ENCODE measurements at regions not wholly inside any gene's neighbourhood (a gene's known extent, or its start where the extent isn't known, plus 50 kb on each side); places are given as distances from the start of the nearest gene placed in this dataset.

DNA sequence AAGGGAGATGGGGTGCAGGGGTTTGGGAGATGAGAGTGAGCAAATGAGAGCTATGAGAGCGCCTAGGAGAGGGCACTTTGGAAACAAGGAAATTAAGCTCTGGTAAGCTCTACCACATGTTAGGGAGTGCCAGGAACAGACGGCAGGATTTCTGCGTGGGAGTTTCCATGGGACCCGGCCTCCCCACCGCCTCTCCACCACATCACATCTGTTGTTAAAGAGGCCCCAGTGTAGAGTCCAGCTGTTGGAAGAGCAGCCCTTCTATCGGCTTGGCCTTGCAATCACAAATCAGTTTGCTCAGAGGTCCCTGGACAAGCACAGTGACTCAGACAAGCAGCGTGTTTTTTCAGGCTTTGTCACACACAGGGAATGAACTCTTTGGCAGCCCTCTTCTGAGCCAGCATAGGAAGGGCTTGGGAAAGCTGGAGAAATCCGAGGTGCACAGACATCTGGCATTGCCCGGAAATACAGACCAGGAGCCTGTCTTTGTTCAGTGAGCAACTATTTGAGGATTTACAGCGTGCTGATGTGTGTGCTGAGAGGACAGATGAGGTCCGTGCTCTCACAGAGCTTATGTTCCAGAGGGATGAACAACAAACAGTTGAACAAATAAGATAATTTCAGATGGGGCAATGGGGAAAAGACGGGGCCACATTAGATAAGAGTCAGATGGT lies 370.6 kb upstream of the PROK2 start:
- Histone ChIP-seq H3K4me3 (ENCODE audit: insufficient read depth, low read depth, low read length) (no peak overlapping the region), H3K4me1 (ENCODE audit: control insufficient read depth, insufficient read depth, low read length) (peaks cover 10% of the 10 kb centered on the region), H3K27ac (ENCODE audit: insufficient read depth, low read depth, low read length, poor library complexity, severe bottlenecking) (no peak overlapping the region), H3K9me3 (ENCODE audit: control insufficient read depth, low read length) (no peaks in the 10 kb centered on the region), H3K36me3 (ENCODE audit: control insufficient read depth, insufficient read depth, low read length) (no peaks in the 10 kb centered on the region), H3K27me3 (ENCODE audit: control insufficient read depth, insufficient read depth, low read length, poor library complexity, severe bottlenecking) (no peaks in the 10 kb centered on the region)
- 89 to 92% methylated on average over 12 of the region's 12 CpGs for WGBS, 2 experiments

DNA sequence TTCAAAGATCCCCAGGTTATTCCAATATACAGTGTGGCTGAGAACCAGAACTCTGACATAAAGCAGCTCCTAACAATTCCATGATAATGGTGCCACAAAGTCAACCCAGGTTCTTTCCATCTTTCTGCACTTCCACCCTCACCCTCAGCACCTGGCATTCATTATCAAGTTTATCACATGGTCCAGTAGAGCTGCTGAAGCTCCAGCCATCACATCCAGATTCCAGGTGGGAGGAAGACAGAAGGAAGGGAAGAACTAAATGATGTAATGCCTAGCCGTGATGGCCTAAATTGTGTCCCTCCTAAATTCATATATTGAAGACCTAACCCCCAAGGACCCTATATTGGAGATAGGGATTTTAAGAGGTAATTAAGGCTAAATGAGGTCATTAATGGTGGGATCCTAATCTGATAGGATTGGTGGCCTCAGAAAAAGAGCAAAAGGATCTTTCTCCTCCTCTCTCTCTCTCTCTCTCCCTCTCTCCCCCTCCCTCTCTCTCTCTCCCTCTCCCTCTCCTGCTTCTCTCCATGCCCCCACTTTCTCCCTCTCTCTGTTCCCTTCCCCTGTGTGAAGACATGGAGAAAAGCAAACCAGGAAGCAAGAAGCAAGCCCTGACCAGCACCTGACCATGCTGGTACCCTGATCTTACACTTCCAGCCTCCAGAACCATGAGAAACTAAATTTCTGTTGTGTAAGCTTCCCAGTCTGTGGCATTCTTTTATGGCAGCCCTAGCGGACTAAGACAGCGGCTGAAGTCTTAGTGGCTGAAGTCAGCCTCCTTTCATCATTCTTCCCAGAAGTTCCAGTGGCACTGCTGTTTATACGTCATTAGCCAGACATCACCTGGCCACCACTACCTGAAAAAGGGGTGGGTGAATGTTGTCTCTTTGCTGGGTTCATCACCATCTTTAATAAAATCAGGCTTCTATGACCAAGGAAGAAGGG lies 369.7 kb upstream of the PROK2 start:
- WGBS, 2 experiments = 94 to 98% methylated on average over 4 of the region's 4 CpGs
- H3K4me3 ChIP-seq (ENCODE audit: insufficient read depth, low read depth, low read length) = no peak overlapping the region
- no peaks in the 10 kb centered on the region for H3K36me3 ChIP-seq (ENCODE audit: control insufficient read depth, insufficient read depth, low read length)
- H3K27me3 ChIP-seq (ENCODE audit: control insufficient read depth, insufficient read depth, low read length, poor library complexity, severe bottlenecking) = no peaks in the 10 kb centered on the region
- peaks cover 10% of the 10 kb centered on the region for H3K4me1 ChIP-seq (ENCODE audit: control insufficient read depth, insufficient read depth, low read length)
- H3K27ac ChIP-seq (ENCODE audit: insufficient read depth, low read depth, low read length, poor library complexity, severe bottlenecking) = no peak overlapping the region
- H3K9me3 ChIP-seq (ENCODE audit: control insufficient read depth, low read length) = no peaks in the 10 kb centered on the region

DNA sequence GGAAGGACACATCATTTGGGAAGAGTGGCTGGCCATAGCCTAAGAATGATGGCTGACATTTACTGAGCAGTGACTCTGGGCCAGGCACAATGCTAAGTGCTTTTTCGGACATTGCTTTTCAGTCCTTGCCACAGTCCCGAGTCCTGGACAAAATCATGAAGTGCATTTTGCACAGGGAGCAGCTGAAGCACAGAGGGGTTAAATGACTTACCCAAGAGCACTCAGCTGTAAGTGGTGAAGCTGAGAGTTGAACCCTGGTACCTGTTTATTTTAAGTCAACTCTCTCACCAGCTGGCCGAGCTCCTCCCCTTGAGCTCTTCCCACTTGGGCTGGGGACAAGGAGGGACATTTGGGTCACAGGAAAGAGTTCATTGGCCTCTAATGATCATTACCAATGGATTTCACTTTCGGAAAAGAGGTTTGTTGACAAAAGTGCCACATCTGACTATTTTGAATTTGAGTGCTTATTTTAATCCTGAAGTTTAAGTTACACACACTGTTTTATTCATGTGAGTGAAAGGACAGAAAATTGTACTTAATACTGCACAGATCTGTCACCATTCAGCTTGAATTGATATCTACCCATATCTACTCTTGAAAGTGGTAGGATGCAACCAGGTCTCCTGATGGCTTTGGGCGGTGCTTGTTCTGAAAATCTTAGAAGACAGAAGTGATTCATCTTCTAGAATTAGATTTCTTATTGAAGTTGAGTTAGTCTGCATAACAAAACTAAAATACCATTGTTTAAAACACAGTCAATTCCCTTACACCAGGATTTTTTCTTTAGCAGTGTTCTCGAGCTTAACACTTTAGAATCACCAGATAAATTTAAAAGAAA lies 368.7 kb upstream of the PROK2 start:
- H3K36me3 ChIP-seq (ENCODE audit: control insufficient read depth, insufficient read depth, low read length) = no peaks in the 10 kb centered on the region
- no peaks in the 10 kb centered on the region for H3K9me3 ChIP-seq (ENCODE audit: control insufficient read depth, low read length)
- WGBS, 2 experiments = 90 to 92% methylated on average over 5 to 6 of the region's 6 CpGs
- H3K4me3 ChIP-seq (ENCODE audit: insufficient read depth, low read depth, low read length) = no peak overlapping the region
- H3K27me3 ChIP-seq (ENCODE audit: control insufficient read depth, insufficient read depth, low read length, poor library complexity, severe bottlenecking) = no peaks in the 10 kb centered on the region
- no peak overlapping the region for H3K27ac ChIP-seq (ENCODE audit: insufficient read depth, low read depth, low read length, poor library complexity, severe bottlenecking)
- H3K4me1 ChIP-seq (ENCODE audit: control insufficient read depth, insufficient read depth, low read length) = peaks cover 3% of the 10 kb centered on the region

DNA sequence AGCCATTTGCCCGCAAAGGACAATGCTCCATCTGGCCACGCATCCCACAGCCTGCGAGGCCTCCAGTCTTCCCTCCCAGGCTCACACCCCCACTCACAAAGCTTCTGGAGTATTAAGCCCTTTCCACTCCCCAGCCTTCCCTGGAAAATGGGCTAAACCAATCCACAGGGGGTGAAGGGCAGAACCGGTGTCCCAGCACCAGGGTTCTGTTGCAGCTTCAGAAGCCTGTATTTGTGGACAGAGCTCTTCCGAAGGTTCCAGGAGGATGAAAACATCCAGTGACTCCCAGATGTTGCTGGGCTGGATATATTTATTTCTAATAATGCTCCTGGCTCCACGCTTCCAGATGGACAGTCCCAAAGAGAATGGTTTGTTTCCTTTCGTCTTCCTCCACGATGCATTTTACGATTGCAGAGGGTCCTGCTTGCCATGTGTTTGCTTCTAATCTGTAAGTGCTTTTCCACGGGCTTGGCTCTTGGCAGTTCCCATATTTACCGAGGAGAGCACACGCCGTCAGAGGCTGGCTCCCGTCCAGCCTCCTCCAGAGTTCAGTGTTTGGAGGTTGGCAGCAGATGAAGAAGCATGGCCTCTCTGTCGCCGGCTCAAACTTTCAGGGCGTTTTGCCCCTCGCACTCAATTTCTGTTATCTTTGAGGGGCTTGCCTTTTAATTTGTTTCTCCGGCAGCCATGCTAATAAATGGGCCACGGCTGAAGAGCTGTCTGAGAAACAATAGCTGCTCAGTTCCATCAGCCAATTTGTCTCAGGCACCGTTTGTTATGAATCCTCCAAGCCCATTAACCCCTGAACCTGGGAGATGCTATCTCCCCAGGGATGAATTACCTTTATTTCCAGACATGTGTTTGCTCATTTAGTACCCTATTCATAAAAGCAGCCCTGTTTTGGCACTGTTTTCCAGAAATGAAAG lies 367.9 kb upstream of the PROK2 start:
- no peaks in the 10 kb centered on the region for H3K4me1 ChIP-seq (ENCODE audit: control insufficient read depth, insufficient read depth, low read length)
- H3K27me3 ChIP-seq (ENCODE audit: control insufficient read depth, insufficient read depth, low read length, poor library complexity, severe bottlenecking) = no peaks in the 10 kb centered on the region
- 92 to 93% methylated on average over 21 of the region's 21 CpGs for WGBS, 2 experiments
- H3K9me3 ChIP-seq (ENCODE audit: control insufficient read depth, low read length) = no peaks in the 10 kb centered on the region
- H3K27ac ChIP-seq (ENCODE audit: insufficient read depth, low read depth, low read length, poor library complexity, severe bottlenecking) = no peak overlapping the region
- H3K4me3 ChIP-seq (ENCODE audit: insufficient read depth, low read depth, low read length) = no peak overlapping the region
- H3K36me3 ChIP-seq (ENCODE audit: control insufficient read depth, insufficient read depth, low read length) = no peaks in the 10 kb centered on the region

DNA sequence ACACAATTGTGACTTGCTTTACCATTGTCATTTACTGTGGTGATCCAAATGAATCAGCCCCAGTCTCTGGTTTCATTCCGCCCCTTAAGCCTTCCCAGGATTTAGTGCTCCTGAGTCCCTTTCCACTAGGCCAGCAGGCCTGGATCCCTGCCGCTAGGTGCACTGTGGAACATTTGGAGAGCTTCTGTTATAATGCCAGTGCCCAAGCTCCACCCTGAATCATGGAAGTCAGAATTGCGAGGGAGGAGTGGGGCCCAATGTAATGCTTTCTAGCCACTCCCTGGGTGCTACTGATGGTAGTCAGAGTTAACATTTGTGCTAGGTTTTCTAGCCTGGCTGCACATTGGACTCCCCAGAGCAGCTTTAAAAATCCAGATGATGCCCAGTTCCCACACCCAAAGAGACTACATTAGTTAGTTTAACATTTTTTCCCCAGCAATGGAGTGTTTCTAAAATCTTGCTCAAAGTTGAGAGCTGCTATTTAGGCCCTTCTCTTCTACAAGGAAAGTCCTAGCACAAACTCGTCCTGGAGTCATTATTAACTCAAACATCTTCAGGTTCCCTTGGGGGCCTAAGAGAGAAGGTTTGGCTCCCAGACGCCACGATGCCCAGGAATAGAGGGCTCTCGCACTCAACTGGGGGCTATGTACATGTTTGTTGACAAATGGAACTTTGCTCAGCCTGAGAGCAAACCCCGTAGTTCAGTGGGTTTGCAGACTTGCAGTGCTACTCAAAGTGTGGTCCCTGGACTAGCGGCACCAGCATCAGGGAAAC lies 366.7 kb upstream of the PROK2 start:
- Histone ChIP-seq H3K9me3 (ENCODE audit: control insufficient read depth, low read length) (no peaks in the 10 kb centered on the region), H3K4me1 (ENCODE audit: control insufficient read depth, insufficient read depth, low read length) (no peaks in the 10 kb centered on the region), H3K27ac (ENCODE audit: insufficient read depth, low read depth, low read length, poor library complexity, severe bottlenecking) (no peak overlapping the region), H3K36me3 (ENCODE audit: control insufficient read depth, insufficient read depth, low read length) (no peaks in the 10 kb centered on the region), H3K27me3 (ENCODE audit: control insufficient read depth, insufficient read depth, low read length, poor library complexity, severe bottlenecking) (no peaks in the 10 kb centered on the region), H3K4me3 (ENCODE audit: insufficient read depth, low read depth, low read length) (no peak overlapping the region)
- 95 to 96% methylated on average over 9 of the region's 9 CpGs for WGBS, 2 experiments

DNA sequence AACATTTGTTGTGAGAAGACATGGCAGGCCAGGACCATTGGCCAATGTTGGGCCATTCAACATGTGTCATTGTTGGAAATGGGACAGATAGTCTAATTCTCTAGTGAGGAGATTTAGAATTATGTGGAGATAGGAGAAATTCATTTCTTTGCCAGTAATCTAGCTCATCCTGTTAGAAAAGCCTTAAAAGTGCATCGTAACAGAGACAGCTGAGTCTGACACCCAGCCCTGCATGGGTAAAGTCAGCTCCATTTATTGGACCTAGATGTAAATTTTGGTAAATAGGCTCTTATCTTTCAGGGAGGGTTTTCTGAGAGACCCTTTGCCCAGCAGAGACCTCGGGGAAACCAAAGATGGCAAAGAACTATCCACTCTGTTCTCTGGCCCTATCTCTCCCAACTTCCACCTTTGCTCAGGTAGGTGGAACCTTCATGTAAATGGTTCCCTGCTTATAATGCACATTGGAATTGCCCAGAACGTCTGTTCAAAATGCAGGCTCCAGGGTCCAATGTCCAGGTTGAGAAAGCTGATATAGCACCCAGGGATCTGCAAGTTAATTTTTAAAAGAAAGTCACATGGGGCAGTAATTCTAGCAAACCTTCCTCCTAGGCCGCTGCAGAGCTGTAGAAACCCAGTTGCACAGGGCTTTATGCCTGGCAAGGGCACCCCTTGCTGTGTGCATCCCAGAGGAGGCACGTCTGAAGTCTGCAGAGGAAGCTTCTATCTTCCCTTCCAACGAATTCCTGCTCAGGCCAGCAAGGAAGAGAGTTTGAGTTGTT lies 365.9 kb upstream of the PROK2 start:
- Histone ChIP-seq H3K9me3 (ENCODE audit: control insufficient read depth, low read length) (no peaks in the 10 kb centered on the region), H3K27ac (ENCODE audit: insufficient read depth, low read depth, low read length, poor library complexity, severe bottlenecking) (no peak overlapping the region), H3K36me3 (ENCODE audit: control insufficient read depth, insufficient read depth, low read length) (no peaks in the 10 kb centered on the region), H3K4me3 (ENCODE audit: insufficient read depth, low read depth, low read length) (no peak overlapping the region), H3K27me3 (ENCODE audit: control insufficient read depth, insufficient read depth, low read length, poor library complexity, severe bottlenecking) (no peaks in the 10 kb centered on the region), H3K4me1 (ENCODE audit: control insufficient read depth, insufficient read depth, low read length) (no peaks in the 10 kb centered on the region)
- 79 to 90% methylated on average over 6 of the region's 6 CpGs for WGBS, 2 experiments

DNA sequence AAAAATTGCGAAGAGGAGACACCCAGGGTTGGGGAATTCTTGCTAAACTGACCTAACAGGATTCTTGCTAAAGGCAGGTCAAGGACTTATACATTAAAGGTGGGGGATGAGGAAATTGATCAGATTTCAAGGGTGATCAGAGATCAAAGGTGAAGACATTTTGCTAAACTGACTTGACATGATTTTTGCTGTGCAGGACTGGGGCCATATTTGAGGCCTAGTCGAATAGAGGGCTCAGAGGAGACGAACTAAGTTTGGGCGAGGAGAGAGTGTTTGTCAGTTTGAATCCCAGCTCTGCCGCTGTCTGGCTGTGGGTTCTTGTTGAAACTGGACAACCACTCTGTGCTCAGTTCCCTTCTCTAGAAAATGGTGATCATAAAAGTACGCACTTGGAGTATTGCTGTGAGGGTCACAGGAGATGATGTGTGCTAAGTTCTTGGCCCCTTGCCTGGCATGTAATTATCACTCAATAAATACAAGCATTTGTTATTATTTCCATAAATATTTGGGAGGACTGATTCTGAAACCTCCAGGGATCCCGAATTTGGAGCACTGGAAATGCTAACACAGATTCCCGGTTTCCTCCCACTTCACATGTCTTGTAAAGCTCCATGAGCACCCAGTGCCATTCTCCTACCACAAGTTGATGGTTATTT lies 364.8 kb upstream of the PROK2 start:
- no peaks in the 10 kb centered on the region for H3K36me3 ChIP-seq (ENCODE audit: control insufficient read depth, insufficient read depth, low read length)
- H3K9me3 ChIP-seq (ENCODE audit: control insufficient read depth, low read length) = no peaks in the 10 kb centered on the region
- WGBS, 2 experiments = 94 to 98% methylated on average over 7 to 8 of the region's 8 CpGs
- H3K4me1 ChIP-seq (ENCODE audit: control insufficient read depth, insufficient read depth, low read length) = peaks cover 9% of the 10 kb centered on the region
- H3K27ac ChIP-seq (ENCODE audit: insufficient read depth, low read depth, low read length, poor library complexity, severe bottlenecking) = no peak overlapping the region
- no peaks in the 10 kb centered on the region for H3K27me3 ChIP-seq (ENCODE audit: control insufficient read depth, insufficient read depth, low read length, poor library complexity, severe bottlenecking)
- no peak overlapping the region for H3K4me3 ChIP-seq (ENCODE audit: insufficient read depth, low read depth, low read length)

DNA sequence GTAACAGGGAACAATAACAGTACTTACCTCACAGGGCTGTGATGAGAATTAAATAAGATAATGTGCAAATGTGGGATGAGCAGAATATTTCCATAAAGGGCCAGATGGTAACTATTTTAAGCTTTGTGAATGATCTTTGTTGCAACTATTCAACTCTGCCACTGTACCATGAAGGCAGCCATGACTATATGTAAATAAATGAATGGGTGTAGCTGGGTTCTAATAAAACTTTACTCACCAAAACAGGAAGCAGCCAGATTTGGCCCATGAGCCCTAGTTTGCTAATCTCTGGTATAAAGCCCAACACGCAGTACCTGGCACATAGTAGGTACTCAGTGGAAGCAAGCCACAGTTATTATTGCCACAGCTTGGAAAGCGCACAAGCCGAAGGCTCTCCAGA lies 362.7 kb upstream of the PROK2 start:
- Histone ChIP-seq H3K4me1 (ENCODE audit: control insufficient read depth, insufficient read depth, low read length) (peaks cover 9% of the 10 kb centered on the region), H3K27me3 (ENCODE audit: control insufficient read depth, insufficient read depth, low read length, poor library complexity, severe bottlenecking) (no peaks in the 10 kb centered on the region), H3K4me3 (ENCODE audit: insufficient read depth, low read depth, low read length) (no peak overlapping the region), H3K27ac (ENCODE audit: insufficient read depth, low read depth, low read length, poor library complexity, severe bottlenecking) (no peak overlapping the region), H3K36me3 (ENCODE audit: control insufficient read depth, insufficient read depth, low read length) (no peaks in the 10 kb centered on the region), H3K9me3 (ENCODE audit: control insufficient read depth, low read length) (no peaks in the 10 kb centered on the region)
- WGBS, 2 experiments = 95 to 96% methylated on average over 3 of the region's 3 CpGs
